CD4-positive, alpha-beta T cell treated with Interferon alpha-2 for 1 hour (primary cell): ENCODE measurements at regions not wholly inside any gene's neighbourhood (a gene's known extent, or its start where the extent isn't known, plus 50 kb on each side); places are given as distances from the start of the nearest gene placed in this dataset.
"Not testable (repeated sequence)": the region's sequence is repeated elsewhere in the genome, so short reads cannot be mapped to it uniquely, and the experiment has no call there.

Experiments used
- DNase-seq, 2 donors: peaks; one replicate each; pipeline ENCODE4 v3.0.0-alpha.2; 2020 to 2022

- no peak for DNase-seq
Measured at GRCh38 chr10:25869609-25870008, 64.4 kb upstream of the MYO3A start.

- not testable (repeated sequence) for DNase-seq
Measured at GRCh38 chr10:25874402-25874801, 59.6 kb upstream of the MYO3A start.

GRCh38 chr10:25875556-25876165 lies 58.4 kb upstream of the MYO3A start:
- peak; percentile 50 to 59 for DNase-seq

GRCh38 chr10:25877296-25877695 lies 56.7 kb upstream of the MYO3A start:
- no peak for DNase-seq
